ENCODE measurements at regions not wholly inside any gene's neighbourhood (a gene's known extent, or its start where the extent isn't known, plus 50 kb on each side); places are given as distances from the start of the nearest gene placed in this dataset.
"Not testable (repeated sequence)": the region's sequence is repeated elsewhere in the genome, so short reads cannot be mapped to it uniquely, and the experiment has no call there.

DNA sequence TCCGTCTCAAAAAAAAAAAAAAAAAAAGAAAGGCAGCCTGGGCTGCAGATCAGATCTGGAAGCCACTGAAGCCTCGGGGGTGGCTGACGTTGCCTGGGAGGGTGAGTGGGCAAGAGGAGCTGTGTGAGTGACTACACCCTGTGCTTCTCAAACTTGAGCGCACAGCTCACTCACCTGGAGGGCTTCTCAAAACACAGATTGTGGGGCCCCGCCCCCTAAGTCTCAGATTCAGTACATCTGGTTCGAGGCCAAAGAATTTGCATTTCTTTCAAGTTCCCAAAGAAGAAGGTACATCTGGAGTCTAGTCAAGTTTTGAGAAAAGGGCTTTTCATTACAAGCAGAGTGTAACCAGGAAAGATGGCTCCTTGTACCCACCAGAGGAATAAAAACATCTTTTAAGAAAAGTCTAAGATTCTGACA, 97.7 kb upstream of the CAB39 start:
- FAIRE-seq (no peak), DNase-seq (ENCODE audit: low read depth, low spot score) (no peak)
- Histone ChIP-seq H3K36me3 (ENCODE audit: control insufficient read depth in 2 of 2, extremely low read depth in 1 of 2, insufficient read depth in 2 of 2, low read length in 2 of 2) (no peaks in the 10 kb centered on the region), H3K9me3 (replicated peaks; ENCODE audit: control insufficient read depth, insufficient read depth, low read length) (no peaks in the 10 kb centered on the region), H3K9me1 (replicated peaks; ENCODE audit: control insufficient read depth, extremely low read depth, insufficient read depth, low read length) (no peaks in the 10 kb centered on the region), H3K9ac (replicated peaks; ENCODE audit: extremely low read depth, insufficient read depth, low read length) (no peak overlapping the region), H3K4me2 (ENCODE audit: insufficient read depth, low read length) (no peak overlapping the region), H3K4me1 (ENCODE audit: control insufficient read depth, extremely low read depth, insufficient read depth, low read length) (peaks cover 2% of the 10 kb centered on the region), H3K4me3 (replicated peaks in 1 of 3; ENCODE audit: insufficient read depth in 1 of 3, low read depth in 1 of 3, low read length in 3 of 3) (no peak overlapping the region), H3K27ac (ENCODE audit: insufficient read depth, low read depth, low read length) (no peak overlapping the region), H2AFZ (ENCODE audit: low read depth, low read length) (no peak overlapping the region), H3K79me2 (ENCODE audit: control insufficient read depth, insufficient read depth, low read length) (no peaks in the 10 kb centered on the region), H3K27me3 (ENCODE audit: control insufficient read depth in 2 of 2, insufficient read depth in 2 of 2, low read length in 2 of 2) (peaks cover 0 to 3% of the 10 kb centered on the region in 2 experiments), H4K20me1 (replicated peaks; ENCODE audit: control insufficient read depth, extremely low read depth, insufficient read depth, low read length) (no peaks in the 10 kb centered on the region)
- BruUV-seq (replicated peaks), result no TSS peak
- intact Hi-C loops (cut with micrococcal nuclease) (loop anchor here (5.0 to 10.0 kb wide), 2 partner anchors 197 to 820 kb away; no protein-coding TSS in a partner anchor), dilution Hi-C loops (cut with MboI; ENCODE audit: extremely low pct_ligation_motif_present, low sequenced_read_pairs) (no loop called here)
- ChIA-PET POLR2A (no interaction called here), CTCF (interaction anchor here (0.7 to 1.9 kb wide), 4 partner anchors 17 to 548 kb away, joined by 3 to 10 read pairs (median 4); no protein-coding TSS in a partner anchor)
- TF ChIP-seq GATA2 (IDR thresholded peaks at IDR 0.05; ENCODE audit: insufficient read depth, insufficient read length, low read depth, low read length) (no peak), POLR2AphosphoS5 (IDR thresholded peaks at IDR 0.05; ENCODE audit: insufficient read depth, low read depth, low read length) (no peak), FOS (IDR thresholded peaks at IDR 0.05; ENCODE audit: borderline replicate concordance, insufficient read depth, low read length) (no peak), JUN (IDR thresholded peaks at IDR 0.05; ENCODE audit: borderline replicate concordance, insufficient read depth, insufficient read length, low read depth) (no peak), EZH2 (IDR thresholded peaks at IDR 0.05; ENCODE audit: borderline replicate concordance, low read depth, low read length, severe bottlenecking) (no peak), POLR2A (IDR thresholded peaks at IDR 0.05; ENCODE audit: low read depth, low read length) (no peak), MYC (IDR thresholded peaks at IDR 0.05; ENCODE audit: low read depth, low read length) (no peak)
- TF ChIP-seq, protein P1, sequence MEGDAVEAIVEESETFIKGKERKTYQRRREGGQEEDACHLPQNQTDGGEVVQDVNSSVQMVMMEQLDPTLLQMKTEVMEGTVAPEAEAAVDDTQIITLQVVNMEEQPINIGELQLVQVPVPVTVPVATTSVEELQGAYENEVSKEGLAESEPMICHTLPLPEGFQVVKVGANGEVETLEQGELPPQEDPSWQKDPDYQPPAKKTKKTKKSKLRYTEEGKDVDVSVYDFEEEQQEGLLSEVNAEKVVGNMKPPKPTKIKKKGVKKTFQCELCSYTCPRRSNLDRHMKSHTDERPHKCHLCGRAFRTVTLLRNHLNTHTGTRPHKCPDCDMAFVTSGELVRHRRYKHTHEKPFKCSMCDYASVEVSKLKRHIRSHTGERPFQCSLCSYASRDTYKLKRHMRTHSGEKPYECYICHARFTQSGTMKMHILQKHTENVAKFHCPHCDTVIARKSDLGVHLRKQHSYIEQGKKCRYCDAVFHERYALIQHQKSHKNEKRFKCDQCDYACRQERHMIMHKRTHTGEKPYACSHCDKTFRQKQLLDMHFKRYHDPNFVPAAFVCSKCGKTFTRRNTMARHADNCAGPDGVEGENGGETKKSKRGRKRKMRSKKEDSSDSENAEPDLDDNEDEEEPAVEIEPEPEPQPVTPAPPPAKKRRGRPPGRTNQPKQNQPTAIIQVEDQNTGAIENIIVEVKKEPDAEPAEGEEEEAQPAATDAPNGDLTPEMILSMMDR (IDR thresholded peaks at IDR 0.05; ENCODE audit: extremely low read depth in 1 of 2, insufficient read depth in 1 of 2, low read depth in 1 of 2, low read length in 2 of 2), result no peak
- TF ChIP-seq, protein P2, sequence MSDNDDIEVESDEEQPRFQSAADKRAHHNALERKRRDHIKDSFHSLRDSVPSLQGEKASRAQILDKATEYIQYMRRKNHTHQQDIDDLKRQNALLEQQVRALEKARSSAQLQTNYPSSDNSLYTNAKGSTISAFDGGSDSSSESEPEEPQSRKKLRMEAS (IDR thresholded peaks at IDR 0.05; ENCODE audit: insufficient read depth, insufficient read length), result no peak

DNA sequence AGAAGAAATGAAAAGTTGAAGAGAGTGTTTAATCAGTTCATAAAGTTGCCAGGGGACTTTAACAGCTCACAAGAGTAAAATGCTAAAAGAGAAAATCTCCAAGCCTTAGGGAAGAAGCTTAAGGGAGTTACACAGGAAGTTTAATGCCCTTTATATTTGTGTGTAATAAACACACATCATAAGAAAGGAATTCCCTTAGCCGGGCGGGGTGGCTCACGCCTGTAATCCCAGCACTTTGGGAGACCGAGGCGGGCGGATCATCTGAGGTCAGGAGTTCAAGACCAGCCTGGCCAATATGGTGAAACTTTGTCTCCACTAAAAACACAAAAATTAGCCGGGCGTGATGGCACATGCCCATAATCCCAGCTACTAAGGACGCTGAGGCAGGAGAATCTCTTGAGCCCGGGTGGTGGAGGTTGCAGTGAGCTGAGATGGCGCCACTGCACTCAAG, 95.4 kb upstream of the CAB39 start:
- intact Hi-C loops (cut with micrococcal nuclease), result loop anchor here (10.0 kb wide), 1 partner anchor 822 kb away; no protein-coding TSS in a partner anchor
- H4K20me1 ChIP-seq (replicated peaks; ENCODE audit: control insufficient read depth, extremely low read depth, insufficient read depth, low read length); H2AFZ ChIP-seq (ENCODE audit: low read depth, low read length); H3K9me1 ChIP-seq (replicated peaks; ENCODE audit: control insufficient read depth, extremely low read depth, insufficient read depth, low read length); dilution Hi-C loops (cut with MboI; ENCODE audit: extremely low pct_ligation_motif_present, low sequenced_read_pairs); H3K4me1 ChIP-seq (ENCODE audit: control insufficient read depth, extremely low read depth, insufficient read depth, low read length); H3K36me3 ChIP-seq (ENCODE audit: control insufficient read depth in 2 of 2, extremely low read depth in 1 of 2, insufficient read depth in 2 of 2, low read length in 2 of 2); H3K27ac ChIP-seq (ENCODE audit: insufficient read depth, low read depth, low read length); BruUV-seq (replicated peaks); DNase-seq (ENCODE audit: low read depth, low spot score); POLR2A ChIA-PET; H3K9me3 ChIP-seq (replicated peaks; ENCODE audit: control insufficient read depth, insufficient read depth, low read length); H3K4me3 ChIP-seq (replicated peaks in 1 of 3; ENCODE audit: insufficient read depth in 1 of 3, low read depth in 1 of 3, low read length in 3 of 3); H3K27me3 ChIP-seq (ENCODE audit: control insufficient read depth in 2 of 2, insufficient read depth in 2 of 2, low read length in 2 of 2); H3K79me2 ChIP-seq (ENCODE audit: control insufficient read depth, insufficient read depth, low read length); H3K4me2 ChIP-seq (ENCODE audit: insufficient read depth, low read length); H3K9ac ChIP-seq (replicated peaks; ENCODE audit: extremely low read depth, insufficient read depth, low read length): not testable (repeated sequence)
- CTCF ChIA-PET, result interaction anchor here (0.9 to 1.6 kb wide), 5 partner anchors 16 to 457 kb away, joined by 3 to 8 read pairs (median 3); no protein-coding TSS in a partner anchor
- peak; percentile 24 for FAIRE-seq
